ENCODE measurements at regions not wholly inside any gene's neighbourhood (a gene's known extent, or its start where the extent isn't known, plus 50 kb on each side); places are given as distances from the start of the nearest gene placed in this dataset.

DNA sequence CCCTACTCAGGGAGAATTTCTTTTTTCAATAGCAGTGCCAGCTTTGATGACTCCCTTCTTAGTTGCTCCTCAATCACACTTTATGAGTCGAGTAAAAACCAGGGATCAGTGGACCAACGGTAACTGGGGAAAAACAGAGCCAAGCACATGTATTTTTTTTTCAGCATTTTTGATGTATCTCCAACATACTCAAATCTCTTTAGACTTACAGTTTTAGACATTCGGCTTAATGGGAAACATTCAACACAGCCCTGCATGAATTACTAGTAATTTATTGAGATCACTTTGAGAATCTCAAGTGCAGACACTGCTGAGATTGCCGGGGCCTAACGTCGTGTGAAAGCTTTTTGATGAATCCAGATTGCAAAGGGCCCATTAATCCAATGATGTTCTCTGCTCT, 306.7 kb downstream of the NUAK1 start:
- no peak overlapping the region for H3K27ac ChIP-seq
- H3K9me3 ChIP-seq, result no peaks in the 10 kb centered on the region
- H3K27me3 ChIP-seq, result no peaks in the 10 kb centered on the region
- H3K36me3 ChIP-seq, result no peaks in the 10 kb centered on the region
- 90 to 93% methylated on average over 6 of the region's 6 CpGs for WGBS, 2 donors
- no peaks in the 10 kb centered on the region for H3K4me1 ChIP-seq
- ATAC-seq (ENCODE audit: low FRiP score in 2 of 2) (no peak), DNase-seq (no peak)
- H3K4me3 ChIP-seq, result no peak overlapping the region
- TF ChIP-seq POLR2A (IDR thresholded peaks at IDR 0.05) (no peak), POLR2AphosphoS5 (IDR thresholded peaks at IDR 0.05) (no peak), EP300 (IDR thresholded peaks at IDR 0.05) (no peak)
- TF ChIP-seq, protein P1, sequence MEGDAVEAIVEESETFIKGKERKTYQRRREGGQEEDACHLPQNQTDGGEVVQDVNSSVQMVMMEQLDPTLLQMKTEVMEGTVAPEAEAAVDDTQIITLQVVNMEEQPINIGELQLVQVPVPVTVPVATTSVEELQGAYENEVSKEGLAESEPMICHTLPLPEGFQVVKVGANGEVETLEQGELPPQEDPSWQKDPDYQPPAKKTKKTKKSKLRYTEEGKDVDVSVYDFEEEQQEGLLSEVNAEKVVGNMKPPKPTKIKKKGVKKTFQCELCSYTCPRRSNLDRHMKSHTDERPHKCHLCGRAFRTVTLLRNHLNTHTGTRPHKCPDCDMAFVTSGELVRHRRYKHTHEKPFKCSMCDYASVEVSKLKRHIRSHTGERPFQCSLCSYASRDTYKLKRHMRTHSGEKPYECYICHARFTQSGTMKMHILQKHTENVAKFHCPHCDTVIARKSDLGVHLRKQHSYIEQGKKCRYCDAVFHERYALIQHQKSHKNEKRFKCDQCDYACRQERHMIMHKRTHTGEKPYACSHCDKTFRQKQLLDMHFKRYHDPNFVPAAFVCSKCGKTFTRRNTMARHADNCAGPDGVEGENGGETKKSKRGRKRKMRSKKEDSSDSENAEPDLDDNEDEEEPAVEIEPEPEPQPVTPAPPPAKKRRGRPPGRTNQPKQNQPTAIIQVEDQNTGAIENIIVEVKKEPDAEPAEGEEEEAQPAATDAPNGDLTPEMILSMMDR (IDR thresholded peaks at IDR 0.05), result no peak

DNA sequence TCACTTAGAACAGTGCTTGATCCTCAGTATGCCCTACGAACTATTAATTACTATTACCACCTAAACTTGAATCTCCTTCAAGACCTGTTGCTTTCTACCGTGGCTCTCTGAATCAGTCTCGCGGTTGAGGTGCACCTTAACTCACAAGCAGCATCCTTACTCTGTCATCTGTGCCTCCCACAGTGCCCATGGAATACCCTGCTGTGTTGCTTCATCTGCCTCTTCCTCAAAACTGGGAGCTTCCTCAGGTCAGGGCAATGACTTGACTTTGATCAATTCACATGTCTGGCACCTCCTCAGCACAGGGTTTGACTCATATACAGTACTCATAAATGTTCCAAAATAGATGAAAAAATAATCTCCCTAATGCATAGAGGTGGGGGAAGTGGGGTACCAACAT, 305.9 kb downstream of the NUAK1 start:
- no peaks in the 10 kb centered on the region for H3K36me3 ChIP-seq
- no peaks in the 10 kb centered on the region for H3K27me3 ChIP-seq
- DNase-seq (no peak), ATAC-seq (ENCODE audit: low FRiP score in 2 of 2) (no peak)
- H3K4me3 ChIP-seq, result no peak overlapping the region
- no peak for TF ChIP-seq POLR2A (IDR thresholded peaks at IDR 0.05)
- TF ChIP-seq POLR2AphosphoS5 (IDR thresholded peaks at IDR 0.05), result no peak
- no peak for TF ChIP-seq EP300 (IDR thresholded peaks at IDR 0.05)
- TF ChIP-seq, protein P1 (IDR thresholded peaks at IDR 0.05), result no peak
- 91 to 93% methylated on average over 4 of the region's 4 CpGs for WGBS, 2 donors
- H3K9me3 ChIP-seq, result no peaks in the 10 kb centered on the region
- no peaks in the 10 kb centered on the region for H3K4me1 ChIP-seq
- no peak overlapping the region for H3K27ac ChIP-seq

DNA sequence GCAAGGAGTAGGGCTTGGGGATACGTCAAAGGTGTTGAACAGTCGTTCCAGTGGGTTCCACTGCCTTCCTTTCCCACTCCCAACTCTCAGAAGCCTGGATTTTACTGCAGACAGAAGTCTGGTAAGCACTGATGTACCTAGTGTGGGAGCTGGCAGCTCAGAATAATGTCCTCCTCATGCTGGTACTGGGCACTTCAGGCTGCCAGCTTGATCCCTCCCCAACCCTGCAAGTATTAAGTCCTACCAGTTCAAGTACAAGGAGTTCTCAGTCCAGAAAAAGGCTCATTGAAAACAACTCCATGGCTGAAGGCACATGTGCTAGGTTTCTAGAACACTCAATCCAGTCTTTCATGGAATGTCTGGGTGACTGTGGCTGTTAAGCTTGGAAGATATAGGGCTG, 304.3 kb downstream of the NUAK1 start:
- Histone ChIP-seq H3K9me3 (no peaks in the 10 kb centered on the region), H3K36me3 (no peaks in the 10 kb centered on the region), H3K4me1 (no peaks in the 10 kb centered on the region), H3K27me3 (no peaks in the 10 kb centered on the region), H3K27ac (no peak overlapping the region), H3K4me3 (no peak overlapping the region)
- no peak for ATAC-seq (ENCODE audit: low FRiP score in 2 of 2)
- DNase-seq, result no peak
- TF ChIP-seq EP300 (IDR thresholded peaks at IDR 0.05) (no peak), POLR2A (IDR thresholded peaks at IDR 0.05) (no peak), POLR2AphosphoS5 (IDR thresholded peaks at IDR 0.05) (no peak)
- TF ChIP-seq, protein P1 (IDR thresholded peaks at IDR 0.05), result no peak
- WGBS, 2 donors, result 83 to 89% methylated on average over 2 of the region's 2 CpGs

DNA sequence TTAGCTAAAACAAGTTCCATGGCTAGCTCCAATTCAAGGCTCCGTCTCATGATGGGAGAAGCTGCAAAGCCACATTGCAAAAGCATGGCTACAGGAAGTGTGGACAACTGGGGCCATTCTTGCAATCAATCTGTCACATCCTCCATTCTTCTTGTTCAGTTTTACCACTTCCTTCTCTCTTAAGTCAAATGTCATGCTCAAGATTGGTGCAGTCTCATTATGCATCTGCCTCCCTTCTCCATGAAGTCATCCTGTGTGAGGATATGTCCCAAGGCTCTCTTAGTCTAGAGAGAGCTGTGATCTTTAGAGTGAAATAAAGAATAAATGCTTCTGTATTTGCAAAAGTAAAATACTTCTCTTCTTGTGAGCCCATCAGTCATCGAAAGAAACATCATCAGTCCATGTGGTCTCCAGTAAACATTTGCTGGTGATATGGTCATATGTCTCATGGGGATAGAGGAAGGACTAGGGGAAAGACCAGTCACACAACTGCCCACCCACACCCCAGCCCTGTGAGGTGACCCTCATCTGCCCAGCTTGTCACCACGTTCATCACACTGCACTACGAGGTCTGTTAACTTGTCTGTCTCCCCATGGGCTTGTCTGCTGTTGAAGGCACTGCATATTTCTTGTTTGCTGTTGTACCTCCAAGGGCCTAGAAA, 303.0 kb downstream of the NUAK1 start:
- H3K9me3 ChIP-seq, result no peaks in the 10 kb centered on the region
- no peaks in the 10 kb centered on the region for H3K4me1 ChIP-seq
- WGBS, 2 donors, result 86 to 93% methylated on average over 4 of the region's 4 CpGs
- DNase-seq (no peak), ATAC-seq (ENCODE audit: low FRiP score in 2 of 2) (no peak)
- TF ChIP-seq, protein P1 (IDR thresholded peaks at IDR 0.05), result no peak
- TF ChIP-seq POLR2AphosphoS5 (IDR thresholded peaks at IDR 0.05) (no peak), EP300 (IDR thresholded peaks at IDR 0.05) (no peak), POLR2A (IDR thresholded peaks at IDR 0.05) (no peak)
- no peak overlapping the region for H3K4me3 ChIP-seq
- H3K36me3 ChIP-seq, result no peaks in the 10 kb centered on the region
- H3K27me3 ChIP-seq, result no peaks in the 10 kb centered on the region
- no peak overlapping the region for H3K27ac ChIP-seq

DNA sequence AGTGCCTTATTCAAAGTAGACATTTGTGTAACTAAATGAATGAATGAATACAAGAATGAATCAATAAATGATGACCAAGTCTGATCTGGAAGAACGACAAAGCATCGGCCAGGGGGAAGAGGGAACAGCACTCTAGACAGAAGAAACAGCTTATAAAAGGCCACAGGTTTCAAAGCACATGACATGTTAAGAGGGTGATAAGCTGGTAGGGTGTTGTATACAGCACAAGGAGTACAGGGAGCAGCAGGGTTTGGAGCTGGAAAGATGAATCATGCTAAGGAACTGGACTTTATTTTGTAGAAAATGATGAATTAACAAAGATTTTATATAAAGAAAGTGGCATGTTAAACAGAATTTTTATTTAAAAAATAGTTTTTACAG, 302.5 kb downstream of the NUAK1 start:
- TF ChIP-seq, protein P1 (IDR thresholded peaks at IDR 0.05), result no peak
- TF ChIP-seq POLR2AphosphoS5 (IDR thresholded peaks at IDR 0.05) (no peak), EP300 (IDR thresholded peaks at IDR 0.05) (no peak), POLR2A (IDR thresholded peaks at IDR 0.05) (no peak)
- Histone ChIP-seq H3K4me1 (no peaks in the 10 kb centered on the region), H3K36me3 (no peaks in the 10 kb centered on the region), H3K27me3 (no peaks in the 10 kb centered on the region), H3K27ac (no peak overlapping the region), H3K9me3 (no peaks in the 10 kb centered on the region), H3K4me3 (no peak overlapping the region)
- WGBS, 2 donors, result 76 to 88% methylated on average over 2 of the region's 2 CpGs
- DNase-seq, result no peak
- ATAC-seq (ENCODE audit: low FRiP score in 2 of 2), result no peak

All from upper lobe of left lung (tissue), 6 donors.